GM06990 (cell line): ENCODE measurements at regions not wholly inside any gene's neighbourhood (a gene's known extent, or its start where the extent isn't known, plus 50 kb on each side); places are given as distances from the start of the nearest gene placed in this dataset.

Experiments
- DNase-seq: peaks from one replicate; pipeline ENCODE4 v3.0.0-alpha.2; 2011; ENCODE audit not compliant: insufficient read length; ENCODE audit errors: extremely low read depth
- H3K27me3 ChIP-seq: replicated peaks from 2 replicates; pipeline ENCODE4 v1.6.0; 2011; ENCODE audit warnings: low read length; ENCODE audit not compliant: control insufficient read depth, insufficient read depth
- H3K36me3 ChIP-seq: 2 replicates; pipeline ENCODE4 v1.5.1; 2011; ENCODE audit warnings: low read length; ENCODE audit not compliant: control insufficient read depth, insufficient read depth
- H3K4me3 ChIP-seq: replicated peaks from 2 replicates; pipeline ENCODE4 v1.5.1; 2011; ENCODE audit warnings: low read depth, mild to moderate bottlenecking, control low read depth, low read length
- CTCF ChIP-seq: IDR thresholded peaks from 2 replicates; pipeline ENCODE4 v1.5.1; 2011; ENCODE audit warnings: low read length, control low read depth, mild to moderate bottlenecking, inconsistent platforms; ENCODE audit not compliant: insufficient read depth, poor library complexity, severe bottlenecking

GRCh38 chr2:54377901-54378493 is 78.1 kb upstream of the SPTBN1 start:
- Histone ChIP-seq H3K36me3 (no peaks in the 10 kb centered on the region), H3K27me3 (no peaks in the 10 kb centered on the region; the same call in 1 of the 2 replicates), H3K4me3 (no peak overlapping the region)
- DNase-seq: no peak
- no peak for TF ChIP-seq CTCF

- H3K36me3 ChIP-seq: no peaks in the 10 kb centered on the region
- no peak for DNase-seq
- no peaks in the 10 kb centered on the region; the same call in 1 of the 2 replicates for H3K27me3 ChIP-seq
- H3K4me3 ChIP-seq: no peak overlapping the region
- TF ChIP-seq CTCF: no peak
Measured at GRCh38 chr2:54380670-54381069, 75.5 kb upstream of the SPTBN1 start.

- Histone ChIP-seq H3K4me3 (no peak overlapping the region), H3K27me3 (no peaks in the 10 kb centered on the region; the same call in 1 of the 2 replicates), H3K36me3 (no peaks in the 10 kb centered on the region)
- DNase-seq: no peak
- TF ChIP-seq CTCF: no peak
Measured at GRCh38 chr2:54381293-54381692, 74.8 kb upstream of the SPTBN1 start.

- no peak overlapping the region for H3K4me3 ChIP-seq
- no peaks in the 10 kb centered on the region for H3K36me3 ChIP-seq
- DNase-seq: no peak
- no peak for TF ChIP-seq CTCF
- H3K27me3 ChIP-seq: no peaks in the 10 kb centered on the region
Measured at GRCh38 chr2:54382601-54383000, 73.5 kb upstream of the SPTBN1 start.

GRCh38 chr2:54384301-54385203 is 71.6 kb upstream of the SPTBN1 start:
- TF ChIP-seq CTCF: no peak
- no peak for DNase-seq
- Histone ChIP-seq H3K4me3 (no peak overlapping the region), H3K36me3 (no peaks in the 10 kb centered on the region), H3K27me3 (no peaks in the 10 kb centered on the region)
